ENCODE measurements at regions not wholly inside any gene's neighbourhood (a gene's known extent, or its start where the extent isn't known, plus 50 kb on each side); places are given as distances from the start of the nearest gene placed in this dataset.

DNA sequence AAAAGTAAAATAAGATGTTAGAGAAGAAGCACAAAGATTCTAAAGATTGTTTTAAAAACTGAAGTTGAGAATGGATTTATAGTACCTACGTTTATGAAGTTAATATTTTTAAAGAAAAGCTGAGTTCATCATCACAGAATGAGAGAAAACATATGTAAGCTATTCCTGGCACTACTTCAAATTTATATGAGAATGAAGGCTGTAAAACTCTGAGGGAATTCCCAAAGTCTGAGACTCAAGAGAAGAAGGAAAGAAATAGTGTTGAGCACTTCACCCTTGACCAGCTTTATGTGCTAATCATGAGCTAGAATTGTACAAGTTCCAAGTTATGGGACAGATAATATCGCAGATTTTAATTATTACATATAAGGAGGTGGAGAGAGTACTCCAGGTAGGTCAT lies 323.7 kb upstream of the GNAI1 start:
- no peak for DNase-seq (ENCODE audit: low read depth)

GRCh38 chr7:79806161-79806734 lies 328.4 kb upstream of the GNAI1 start:
- DNase-seq (ENCODE audit: low read depth): no peak
- no peak overlapping the region for H3K4me3 ChIP-seq (ENCODE audit: low read depth, low read length)
- peak; percentile 56 for TF ChIP-seq CTCF (conservative IDR thresholded peaks at IDR 0.05; ENCODE audit: low read depth, low read length)

More for the DNA sequence above, 323.7 kb upstream of the GNAI1 start:
- H3K4me3 ChIP-seq (ENCODE audit: low read depth, low read length): no peak overlapping the region
- TF ChIP-seq CTCF (conservative IDR thresholded peaks at IDR 0.05; ENCODE audit: low read depth, low read length): no peak

GRCh38 chr7:79790656-79791262 lies 337.3 kb upstream of the MAGI2 start:
- no peak for DNase-seq (ENCODE audit: low read depth)
- no peak overlapping the region for H3K4me3 ChIP-seq (ENCODE audit: low read depth, low read length)
- no peak for TF ChIP-seq CTCF (conservative IDR thresholded peaks at IDR 0.05; ENCODE audit: low read depth, low read length)

GRCh38 chr7:79789584-79790345 lies 336.3 kb upstream of the MAGI2 start:
- no peak for TF ChIP-seq CTCF (conservative IDR thresholded peaks at IDR 0.05; ENCODE audit: low read depth, low read length)
- no peak overlapping the region for H3K4me3 ChIP-seq (ENCODE audit: low read depth, low read length)
- DNase-seq (ENCODE audit: low read depth): peak; percentile 20

GRCh38 chr7:79787623-79788022 lies 334.2 kb upstream of the MAGI2 start:
- H3K4me3 ChIP-seq (ENCODE audit: low read depth, low read length): no peak overlapping the region
- no peak for TF ChIP-seq CTCF (conservative IDR thresholded peaks at IDR 0.05; ENCODE audit: low read depth, low read length)
- no peak for DNase-seq (ENCODE audit: low read depth)

- DNase-seq (ENCODE audit: low read depth): no peak
- TF ChIP-seq CTCF (conservative IDR thresholded peaks at IDR 0.05; ENCODE audit: low read depth, low read length): no peak
- H3K4me3 ChIP-seq (ENCODE audit: low read depth, low read length): no peak overlapping the region
Measured at GRCh38 chr7:79787096-79787495, 333.6 kb upstream of the MAGI2 start.
